Adrenal gland (tissue), 9 donors: ENCODE measurements at regions not wholly inside any gene's neighbourhood (a gene's known extent, or its start where the extent isn't known, plus 50 kb on each side); places are given as distances from the start of the nearest gene placed in this dataset.

Experiments used
- DNase-seq, 7 donors: peaks; one replicate each; pipeline ENCODE4 v3.0.0-alpha.2; 2019 to 2020
- H3K27ac ChIP-seq, 5 donors: fragments of 200-600 bp; sonication (generic) in 4 of 5; 1 replicate in 3 of 5; 2 replicates in 2 of 5; pipeline versions ENCODE4 v1.5.1 to v1.8.0; 2016 to 2020; ENCODE audit warnings: mild to moderate bottlenecking in 1 of 5
- H3K27me3 ChIP-seq: fragments of 200-600 bp; 2 replicates; pipeline ENCODE4 v1.8.0; 2021
- H3K36me3 ChIP-seq, 2 donors: fragments of 200-600 bp; replicated peaks in 1 of 2; 1 replicate in 1 of 2; 2 replicates in 1 of 2; pipeline versions ENCODE4 v1.5.1 to v1.8.0; 2018 to 2022
- H3K4me1 ChIP-seq, 2 donors: fragments of 200-600 bp; replicated peaks in 1 of 2; 1 replicate in 1 of 2; 2 replicates in 1 of 2; pipeline versions ENCODE4 v1.5.1 to v1.8.0; 2018 to 2021
- H3K4me3 ChIP-seq, 4 donors: fragments of 200-600 bp; sonication (generic) in 3 of 4; one replicate each; pipeline ENCODE4 v1.5.1; 2016 to 2018
- H3K9me3 ChIP-seq, 3 donors: fragments of 200-600 bp; sonication (generic) in 1 of 3; replicated peaks in 1 of 3; 1 replicate in 2 of 3; 2 replicates in 1 of 3; pipeline versions ENCODE4 v1.5.1 to v1.8.0; 2016 to 2021
- CTCF ChIP-seq, 6 experiments: fragments of 450-650 bp in 4 of 6; fragments of 200-600 bp in 2 of 6; sonication (generic) in 1 of 6; IDR thresholded peaks; 1 replicate in 5 of 6; 2 replicates in 1 of 6; pipeline versions ENCODE4 v1.5.1 to v1.8.0; 2016 to 2021; ENCODE audit warnings: antibody characterized with exemption in 6 of 6, mild to moderate bottlenecking in 2 of 6, moderate library complexity in 1 of 6
- POLR2A ChIP-seq, 2 donors: fragments of 450-650 bp; IDR thresholded peaks; one replicate each; pipeline ENCODE4 v1.6.1; 2017; ENCODE audit warnings: antibody characterized with exemption in 2 of 2, mild to moderate bottlenecking in 2 of 2, moderate library complexity in 1 of 2
- WGBS, 4 donors: extraction: QIAGEN DNeasy Blood & Tissue Kit in 2 of 4; methylation state at CpG; one replicate each; pipeline versions ENCODE4 v1.1.5 to v1.1.7; 2013 to 2017; 5-methylcytosine and 5-hydroxymethylcytosine counted together
- intact Hi-C, 2 donors: fragments of 100-400 bp; cut with DNase I; formaldehyde crosslinking; loops; one replicate each; pipeline versions ENCODE4 v1.14.1 to v1.15.0; 2022 to 2023
- donor health status: healthy with polysubstance abuse.
- donor health status: Bipolar disorder and iron deficiency.
- donor health status: DM: yes; HTN: yes; CAD: no.
- donor health status: DM: no; HTN: no; CAD: no.
- donor health status: DM: no; HTN: no; CAD: no.

GRCh38 chr4:41424522-41424921 is 113.4 kb upstream of the LIMCH1 start:
- H3K27me3 ChIP-seq: no peaks in the 10 kb centered on the region
- H3K4me3 ChIP-seq: no peak overlapping the region
- no peaks in the 10 kb centered on the region for H3K36me3 ChIP-seq
- DNase-seq: no peak
- H3K4me1 ChIP-seq: peaks cover 19 to 42% of the 10 kb centered on the region in 2 donors
- TF ChIP-seq CTCF (IDR thresholded peaks at IDR 0.05) (no peak), POLR2A (IDR thresholded peaks at IDR 0.05) (no peak)
- H3K9me3 ChIP-seq: no peaks in the 10 kb centered on the region
- H3K27ac ChIP-seq: peak overlapping the region in 1 of 5 donors; percentile 18
- intact Hi-C loops: no loop called here

GRCh38 chr4:41425650-41426049 is 112.3 kb upstream of the LIMCH1 start:
- Histone ChIP-seq H3K27me3 (no peaks in the 10 kb centered on the region), H3K27ac (no peak overlapping the region), H3K4me3 (no peak overlapping the region), H3K4me1 (peaks cover 19 to 44% of the 10 kb centered on the region in 2 donors), H3K9me3 (no peaks in the 10 kb centered on the region), H3K36me3 (no peaks in the 10 kb centered on the region)
- intact Hi-C loops: no loop called here
- TF ChIP-seq POLR2A (IDR thresholded peaks at IDR 0.05) (no peak), CTCF (IDR thresholded peaks at IDR 0.05) (no peak)
- 90 to 100% methylated on average over 1 of the region's 1 CpG; no CpG with 5 or more reads in 2 of the 4 donors for WGBS, 4 donors
- no peak for DNase-seq

GRCh38 chr4:41426539-41426938 is 111.4 kb upstream of the LIMCH1 start:
- Histone ChIP-seq H3K9me3 (no peaks in the 10 kb centered on the region), H3K27me3 (no peaks in the 10 kb centered on the region), H3K4me1 (peaks cover 19 to 46% of the 10 kb centered on the region in 2 donors), H3K27ac (peak overlapping the region in 3 of 5 donors; percentile 38 to 66 (median 39)), H3K36me3 (no peaks in the 10 kb centered on the region), H3K4me3 (no peak overlapping the region)
- no peak for DNase-seq
- intact Hi-C loops: no loop called here
- 31 to 42% (median 36%) methylated on average over 3 of the region's 3 CpGs for WGBS, 4 donors
- TF ChIP-seq POLR2A (IDR thresholded peaks at IDR 0.05): no peak
- TF ChIP-seq CTCF (IDR thresholded peaks at IDR 0.05): no peak

GRCh38 chr4:41427306-41427882 is 110.6 kb upstream of the LIMCH1 start:
- Histone ChIP-seq H3K4me1 (peaks cover 19 to 52% of the 10 kb centered on the region in 2 donors), H3K4me3 (no peak overlapping the region), H3K27ac (peak overlapping the region in 4 of 5 donors; percentile 3 to 66 (median 38)), H3K36me3 (no peaks in the 10 kb centered on the region), H3K27me3 (no peaks in the 10 kb centered on the region), H3K9me3 (no peaks in the 10 kb centered on the region)
- peak in 6 of 7 donors; percentile 29 to 76 (median 49) for DNase-seq
- WGBS, 4 donors: 31 to 45% (median 37%) methylated on average over 7 of the region's 7 CpGs
- intact Hi-C loops: no loop called here
- no peak for TF ChIP-seq CTCF (IDR thresholded peaks at IDR 0.05)
- no peak for TF ChIP-seq POLR2A (IDR thresholded peaks at IDR 0.05)
